HG02678 (cell line): ENCODE measurements at regions not wholly inside any gene's neighbourhood (a gene's known extent, or its start where the extent isn't known, plus 50 kb on each side); places are given as distances from the start of the nearest gene placed in this dataset.
"Not testable (repeated sequence)": the region's sequence is repeated elsewhere in the genome, so short reads cannot be mapped to it uniquely, and the experiment has no call there.

Experiments used
- ATAC-seq: cut with Tn5 transposase; IDR thresholded peaks from one replicate; pipeline ENCODE4 v1.9.1; 2021; ENCODE audit warnings: mild to moderate bottlenecking, moderate library complexity; ENCODE audit not compliant: unreplicated experiment

DNA sequence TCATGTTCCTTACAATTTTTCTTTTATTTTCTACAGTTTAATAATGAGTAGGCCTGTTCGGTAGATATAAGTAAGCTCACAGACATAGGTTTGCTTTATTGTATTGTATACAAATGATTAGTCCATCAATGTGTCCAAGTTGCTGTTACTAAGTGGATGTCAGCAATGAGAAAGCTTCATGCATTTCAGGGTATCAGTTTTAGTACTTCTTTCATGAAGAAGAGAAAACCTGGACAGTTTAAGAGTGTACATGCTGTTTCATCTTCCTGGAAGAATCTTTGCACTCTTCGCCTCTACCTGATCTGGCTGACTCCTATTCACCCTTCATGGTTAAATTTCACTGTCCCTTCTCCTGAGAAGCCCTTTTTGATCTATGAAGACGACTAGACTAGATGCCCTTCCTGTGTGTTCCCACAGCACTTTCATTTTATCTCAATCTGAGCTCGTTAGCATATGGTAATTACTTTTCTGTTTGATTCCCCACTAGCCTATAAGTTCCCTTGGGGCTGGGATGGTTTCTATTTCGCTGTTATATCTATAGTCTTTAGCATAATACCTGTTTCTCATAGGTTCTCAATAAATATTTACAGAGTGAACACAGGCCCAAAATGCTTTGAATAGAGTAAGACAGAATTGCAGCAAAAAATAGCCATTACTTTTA, 70.7 kb downstream of the CETN3 start:
- ATAC-seq, result peak; percentile 94

DNA sequence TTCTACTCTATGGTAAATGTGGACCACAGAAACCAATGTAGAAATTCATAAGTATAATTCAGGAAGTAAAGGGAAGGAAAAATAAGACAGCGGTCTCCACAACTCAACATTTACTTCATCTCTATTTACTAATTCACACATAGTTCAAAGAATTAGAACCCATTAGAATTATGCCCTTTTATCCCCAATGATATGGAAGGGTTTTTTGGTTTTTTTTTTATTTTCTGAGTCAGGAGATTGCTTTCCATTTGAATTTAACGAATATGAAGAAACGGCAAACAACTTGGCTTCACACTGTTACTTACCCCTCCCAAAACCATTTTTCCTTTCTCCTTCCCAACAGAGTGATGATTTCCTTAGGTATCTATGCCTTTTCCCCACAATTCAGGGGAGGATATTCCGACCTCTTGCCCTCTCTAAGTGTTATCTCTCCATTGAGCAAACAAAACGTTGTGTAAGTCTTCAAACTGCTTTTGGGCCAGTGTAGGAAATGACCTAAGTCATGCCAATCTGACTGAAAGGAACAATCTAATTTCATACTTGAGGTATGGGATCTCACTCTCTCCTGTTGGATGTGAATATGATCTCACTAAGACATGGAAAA, 72.0 kb downstream of the CETN3 start:
- ATAC-seq, result no peak

- ATAC-seq, result no peak
Observed at GRCh38 chr5:90336752-90337151, 72.8 kb downstream of the CETN3 start.

DNA sequence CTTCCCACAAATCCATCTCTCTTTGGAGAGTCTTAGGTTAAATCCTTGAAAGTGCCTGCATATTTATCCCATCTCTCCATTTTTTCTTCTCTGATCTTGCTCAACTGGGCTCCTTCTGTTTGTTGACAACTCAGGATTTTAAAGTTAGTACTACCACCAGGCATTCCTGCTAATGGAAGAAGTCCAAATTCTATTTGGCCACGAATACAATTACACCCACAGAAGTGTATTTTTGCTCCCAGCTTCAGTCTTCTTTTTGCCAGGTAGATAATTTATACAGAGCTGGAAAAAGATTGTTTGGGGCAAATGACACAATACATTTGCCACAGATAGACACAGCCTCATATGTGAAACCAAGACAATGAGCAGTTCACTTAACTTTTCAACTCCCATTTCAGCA, 74.8 kb downstream of the CETN3 start:
- ATAC-seq, result no peak

GRCh38 chr5:90329911-90330310, 79.6 kb downstream of the CETN3 start:
- ATAC-seq, result no peak

DNA sequence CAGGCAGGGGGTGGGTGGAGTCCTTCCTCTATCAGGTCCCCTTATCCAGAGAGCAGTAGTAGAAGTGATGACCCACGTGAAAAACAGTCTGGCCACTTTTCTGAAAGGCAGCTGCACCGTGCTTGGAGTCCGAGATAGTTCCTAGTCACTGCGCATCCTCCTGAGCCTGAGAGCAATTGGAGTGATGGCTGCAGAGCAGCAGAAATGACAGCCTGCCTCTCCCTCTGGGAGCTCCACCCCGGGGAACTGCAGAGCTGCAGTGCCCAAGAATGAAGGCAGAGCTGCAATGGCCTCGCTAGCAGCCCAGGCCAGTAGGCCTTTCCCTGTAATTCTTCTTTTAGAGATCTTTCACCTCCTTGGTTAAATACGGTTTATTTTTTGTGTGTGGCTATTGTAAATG, 82.6 kb downstream of the CETN3 start:
- ATAC-seq, result no peak

- no peak for ATAC-seq
Observed at GRCh38 chr5:90325093-90325492, 84.5 kb downstream of the CETN3 start.

- ATAC-seq, result not testable (repeated sequence)
Observed at GRCh38 chr5:90320348-90320747, 89.2 kb downstream of the CETN3 start.

- no peak for ATAC-seq
Observed at GRCh38 chr5:90312027-90312426, 97.5 kb downstream of the CETN3 start.

DNA sequence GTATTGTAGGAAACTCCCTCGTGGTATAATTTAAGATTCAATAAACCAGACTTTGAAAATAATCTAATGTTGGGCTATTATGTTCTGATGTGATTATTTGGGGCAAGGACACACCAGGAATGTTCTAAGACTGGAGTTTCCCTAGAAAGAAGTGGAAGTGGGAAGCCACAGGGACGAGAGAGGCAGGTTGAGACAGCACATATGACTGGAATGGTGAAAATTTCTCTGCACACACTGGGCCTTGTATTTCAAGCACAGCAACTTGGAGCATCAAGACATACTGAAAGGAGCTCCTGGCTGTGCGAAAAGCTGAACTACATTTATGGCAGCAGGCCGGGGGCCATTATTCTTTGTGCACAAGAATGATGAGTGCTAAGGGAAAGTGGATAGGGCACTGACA, 98.2 kb downstream of the CETN3 start:
- no peak for ATAC-seq

- no peak for ATAC-seq
Observed at GRCh38 chr5:90308787-90309585, 100.6 kb downstream of the CETN3 start.

DNA sequence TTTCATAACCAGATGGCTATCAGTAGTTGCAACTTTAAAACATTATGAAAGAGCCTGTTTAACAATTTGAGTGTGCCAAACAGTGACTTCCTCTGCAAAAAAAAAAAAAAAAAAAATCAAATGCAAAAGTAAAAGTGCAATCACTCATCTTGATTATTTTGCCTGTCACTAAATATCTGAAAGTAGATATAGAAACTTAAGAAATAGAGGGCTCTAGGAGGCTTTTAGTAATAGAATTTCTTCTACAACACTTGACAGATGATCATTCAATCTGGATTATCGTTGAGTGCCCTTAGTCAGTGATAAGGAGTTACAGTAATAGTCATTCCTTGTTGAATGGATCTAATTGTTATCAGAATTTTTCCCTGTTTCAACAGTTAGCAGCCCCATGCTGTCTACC, 101.8 kb downstream of the CETN3 start:
- ATAC-seq, result no peak

- ATAC-seq, result no peak
Observed at GRCh38 chr5:90307322-90307721, 102.2 kb downstream of the CETN3 start.

DNA sequence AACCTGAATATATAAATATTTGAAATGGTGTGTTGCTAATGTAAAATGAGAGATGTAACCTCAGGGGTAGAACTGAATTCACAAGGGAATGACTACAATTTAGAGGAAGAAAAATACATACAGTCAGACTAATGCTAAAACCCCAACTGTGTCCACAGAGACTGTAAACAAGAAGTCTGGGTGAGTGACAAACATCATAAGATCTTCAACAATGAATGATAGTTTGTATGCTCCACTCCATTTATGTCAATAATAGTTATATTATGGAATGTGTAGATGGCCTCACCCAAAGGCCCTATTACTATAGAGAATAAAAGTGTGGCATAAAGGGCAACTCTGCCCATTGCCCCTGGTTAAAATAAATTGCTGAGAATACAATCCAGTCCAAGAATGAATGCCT, 102.9 kb downstream of the CETN3 start:
- no peak for ATAC-seq

DNA sequence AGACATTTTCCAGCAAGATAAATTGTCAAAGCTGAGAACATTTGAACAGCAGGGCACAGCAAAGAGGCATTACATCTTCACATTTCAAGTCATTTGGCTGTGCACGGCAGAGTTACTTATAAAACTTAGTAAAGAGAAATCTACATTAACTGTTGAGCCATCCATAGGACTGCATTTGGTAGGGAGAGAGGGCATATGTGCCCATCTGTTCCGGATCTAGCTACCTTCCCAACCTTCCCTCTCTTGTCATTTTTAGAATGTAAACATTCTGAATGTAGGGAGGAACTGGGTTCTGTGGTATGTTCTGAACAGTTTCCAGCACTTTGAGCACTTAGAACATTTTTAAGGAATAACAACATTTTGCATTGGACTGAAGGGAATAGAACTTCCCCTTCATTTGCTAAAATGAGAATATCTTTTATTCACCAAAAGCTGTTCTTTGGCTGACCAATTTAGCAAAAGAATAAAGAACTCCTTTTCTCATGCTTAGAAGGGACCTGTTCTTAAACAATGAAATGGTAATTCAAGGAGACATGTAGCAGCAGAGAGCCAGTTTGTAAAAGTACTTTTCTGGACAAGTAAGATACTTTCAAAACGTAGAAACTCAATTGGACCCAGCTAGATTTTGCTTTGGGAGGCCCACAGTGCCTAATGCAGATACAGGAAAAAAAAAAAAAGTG, 104.4 kb downstream of the CETN3 start:
- ATAC-seq, result no peak

GRCh38 chr5:90301248-90301647, 108.3 kb downstream of the CETN3 start:
- no peak for ATAC-seq

- no peak for ATAC-seq
Observed at GRCh38 chr5:90297045-90297764, 112.4 kb downstream of the CETN3 start.

- no peak for ATAC-seq
Observed at GRCh38 chr5:90294604-90295003, 115.0 kb downstream of the CETN3 start.

GRCh38 chr5:90293931-90294330, 115.6 kb downstream of the CETN3 start:
- no peak for ATAC-seq

DNA sequence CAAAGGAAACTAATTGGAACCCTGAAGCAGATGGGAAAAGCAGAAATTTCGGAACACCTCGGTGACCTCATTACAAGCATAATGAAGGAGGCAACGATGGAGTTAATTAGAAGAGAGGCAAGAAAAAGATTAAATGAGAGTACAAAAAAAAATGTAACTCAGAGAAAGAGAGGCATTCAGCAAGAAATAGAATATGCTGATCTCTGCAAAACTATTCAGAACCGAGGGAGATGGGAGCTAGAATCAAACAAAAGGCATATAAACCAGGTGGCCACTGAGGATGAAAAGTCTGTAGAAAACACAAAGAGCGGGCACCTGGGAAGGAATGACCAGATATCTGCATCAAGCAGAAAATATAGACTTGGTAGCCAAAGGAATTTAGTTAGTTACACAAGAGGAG, 118.9 kb downstream of the CETN3 start:
- ATAC-seq, result no peak

DNA sequence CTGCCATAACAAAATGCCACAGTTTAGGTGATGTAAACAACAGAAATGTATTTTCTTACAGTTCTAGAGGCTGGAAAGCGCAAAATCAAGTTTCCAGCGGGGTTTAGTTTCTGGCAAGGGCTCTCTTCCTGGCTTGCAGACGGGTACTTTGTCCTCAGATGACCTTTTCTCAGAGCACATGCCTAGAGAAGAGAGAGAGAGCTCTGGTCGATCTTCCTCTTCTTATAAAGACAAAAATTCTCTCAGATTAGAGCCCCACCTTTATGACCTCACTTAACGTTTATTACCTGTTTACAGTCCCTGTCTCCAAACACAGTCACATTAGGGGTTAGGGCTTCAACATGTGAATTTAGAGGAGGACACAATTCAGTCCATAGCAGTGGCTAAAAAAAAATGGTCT, 119.7 kb downstream of the CETN3 start:
- no peak for ATAC-seq
